Right renal cortex interstitium (tissue), 3 donors: ENCODE measurements at regions not wholly inside any gene's neighbourhood (a gene's known extent, or its start where the extent isn't known, plus 50 kb on each side); places are given as distances from the start of the nearest gene placed in this dataset.

Experiments used
- DNase-seq, 3 donors: peaks; one replicate each; pipeline ENCODE4 v3.0.0-alpha.2; 2013; ENCODE audit warnings: low read depth in 3 of 3, low spot score in 2 of 3

GRCh38 chr5:18305288-18305924, 671.1 kb downstream of the TAF11L14 start:
- peak in 2 of 3 donors; percentile 12 to 14 for DNase-seq

GRCh38 chr5:18311266-18311665, 677.0 kb downstream of the TAF11L14 start:
- DNase-seq: no peak

- no peak for DNase-seq
These were observed 677.8 kb downstream of the TAF11L14 start for GRCh38 chr5:18312016-18312415.

- no peak for DNase-seq
These were observed 680.0 kb downstream of the TAF11L14 start for GRCh38 chr5:18314192-18314778.

- no peak for DNase-seq
These were observed 687.1 kb downstream of the TAF11L14 start for GRCh38 chr5:18321262-18321942.

- DNase-seq: no peak
These were observed 689.6 kb downstream of the TAF11L14 start for GRCh38 chr5:18323891-18324290.

- no peak for DNase-seq
These were observed 691.2 kb downstream of the TAF11L14 start for GRCh38 chr5:18325431-18325830.

GRCh38 chr5:18329328-18329727, 695.1 kb downstream of the TAF11L14 start:
- DNase-seq: peak in 2 of 3 donors; percentile 43 to 51

- DNase-seq: no peak
These were observed 699.6 kb downstream of the TAF11L14 start for GRCh38 chr5:18333841-18334240.

- DNase-seq: no peak
These were observed 700.7 kb downstream of the TAF11L14 start for GRCh38 chr5:18334949-18335348.

- DNase-seq: no peak
These were observed 720.6 kb downstream of the TAF11L14 start for GRCh38 chr5:18354828-18355227.

- no peak for DNase-seq
These were observed 723.2 kb downstream of the TAF11L14 start for GRCh38 chr5:18357486-18357885.

- DNase-seq: no peak
These were observed 732.0 kb downstream of the TAF11L14 start for GRCh38 chr5:18366234-18366633.

- DNase-seq: no peak
These were observed 736.3 kb downstream of the TAF11L14 start for GRCh38 chr5:18370531-18370930.

- DNase-seq: no peak
These were observed 741.4 kb downstream of the TAF11L14 start for GRCh38 chr5:18375641-18376040.

GRCh38 chr5:18378066-18378465, 743.8 kb downstream of the TAF11L14 start:
- no peak for DNase-seq

GRCh38 chr5:18379189-18379588, 744.9 kb downstream of the TAF11L14 start:
- DNase-seq: no peak

GRCh38 chr5:18380729-18381362, 746.6 kb downstream of the TAF11L14 start:
- no peak for DNase-seq

GRCh38 chr5:18393565-18394442, 759.5 kb downstream of the TAF11L14 start:
- DNase-seq: peak in 2 of 3 donors; percentile 32 to 51

- no peak for DNase-seq
These were observed 760.2 kb downstream of the TAF11L14 start for GRCh38 chr5:18394443-18394804.
